Prostate gland (tissue), 2 donors: ENCODE measurements at regions not wholly inside any gene's neighbourhood (a gene's known extent, or its start where the extent isn't known, plus 50 kb on each side); places are given as distances from the start of the nearest gene placed in this dataset.

Experiments
- CTCF ChIP-seq, 4 experiments: fragments of 200-600 bp in 2 of 4; fragments of 450-650 bp in 2 of 4; sonication (generic) in 2 of 4; IDR thresholded peaks; 1 replicate in 3 of 4; 2 replicates in 1 of 4; pipeline ENCODE4 v1.5.1; 2016 to 2019; ENCODE audit warnings: antibody characterized with exemption in 4 of 4, mild to moderate bottlenecking in 2 of 4, moderate library complexity in 2 of 4
- POLR2A ChIP-seq: fragments of 450-650 bp; IDR thresholded peaks from one replicate; pipeline ENCODE4 v1.6.1; 2016; ENCODE audit warnings: antibody characterized with exemption, mild to moderate bottlenecking

GRCh38 chr15:93360318-93360717 lies 271.3 kb upstream of the RGMA start:
- TF ChIP-seq CTCF (IDR thresholded peaks at IDR 0.05): no peak
- no peak for TF ChIP-seq POLR2A
